RWPE1 (cell line): ENCODE measurements at regions not wholly inside any gene's neighbourhood (a gene's known extent, or its start where the extent isn't known, plus 50 kb on each side); places are given as distances from the start of the nearest gene placed in this dataset.
"Not testable (repeated sequence)": the region's sequence is repeated elsewhere in the genome, so short reads cannot be mapped to it uniquely, and the experiment has no call there.

Source experiments
- CTCF ChIA-PET: fragments of 350-600 bp; sonication (Branson Sonifier 250); formaldehyde crosslinking; extraction: SDS; loops from one replicate; lab custom pipeline; 2021; lab: Yijun Ruan, JAX
- POLR2A ChIA-PET: fragments of 400-600 bp; formaldehyde crosslinking; extraction: SDS; loops from one replicate; lab custom pipeline; 2020; ENCODE audit warnings: antibody characterized with exemption; ENCODE audit not compliant: low non-redundant PET; lab: Yijun Ruan, JAX
- DNase-seq: peaks from one replicate; pipeline ENCODE4 v3.0.0; 2012; ENCODE audit warnings: low spot score
- H3K27ac ChIP-seq: fragments of 450-650 bp; 2 replicates; pipeline ENCODE4 v1.5.1; 2017
- CTCF ChIP-seq: fragments of 450-650 bp; conservative IDR thresholded peaks from 2 replicates; pipeline ENCODE4 v1.5.1; 2017; ENCODE audit warnings: low read depth, mild to moderate bottlenecking

- no peak overlapping the region for H3K27ac ChIP-seq
- no peak for DNase-seq
- TF ChIP-seq CTCF, result no peak
- ChIA-PET CTCF (no interaction called here), POLR2A (no interaction called here)
Measured at GRCh38 chr7:67655168-67655567, 658.5 kb downstream of the TYW1 start.

- ChIA-PET CTCF (no interaction called here), POLR2A (no interaction called here)
- DNase-seq, result no peak
- no peak overlapping the region for H3K27ac ChIP-seq
- no peak for TF ChIP-seq CTCF
Measured at GRCh38 chr7:67659091-67659490, 662.5 kb downstream of the TYW1 start.

GRCh38 chr7:67662804-67663203 is 666.2 kb downstream of the TYW1 start:
- ChIA-PET CTCF (no interaction called here), POLR2A (no interaction called here)
- no peak for TF ChIP-seq CTCF
- H3K27ac ChIP-seq, result no peak overlapping the region
- DNase-seq, result no peak

- ChIA-PET POLR2A (no interaction called here), CTCF (no interaction called here)
- no peak for TF ChIP-seq CTCF
- DNase-seq, result no peak
- H3K27ac ChIP-seq, result no peak overlapping the region
Measured at GRCh38 chr7:67663644-67664043, 667.0 kb downstream of the TYW1 start.

- POLR2A ChIA-PET, CTCF ChIA-PET, H3K27ac ChIP-seq, DNase-seq: not testable (repeated sequence)
Measured at GRCh38 chr7:67666359-67666758, 669.7 kb downstream of the TYW1 start.

- ChIA-PET POLR2A (no interaction called here), CTCF (no interaction called here)
- no peak for TF ChIP-seq CTCF
- DNase-seq, result no peak
- H3K27ac ChIP-seq, result no peak overlapping the region
Measured at GRCh38 chr7:67671006-67671548, 674.4 kb downstream of the TYW1 start.

- no peak overlapping the region for H3K27ac ChIP-seq
- no peak for DNase-seq
- CTCF ChIA-PET, result no interaction called here
- POLR2A ChIA-PET, result no interaction called here
- TF ChIP-seq CTCF, result no peak
Measured at GRCh38 chr7:67673861-67674260, 677.2 kb downstream of the TYW1 start.

- H3K27ac ChIP-seq, DNase-seq, POLR2A ChIA-PET: not testable (repeated sequence)
- CTCF ChIA-PET, result interaction anchor here (0.6 kb wide), 1 partner anchor 202 kb away, joined by 3 read pairs; no protein-coding TSS in a partner anchor
Measured at GRCh38 chr7:67674862-67675261, 678.2 kb downstream of the TYW1 start.
